GM12878 (cell line): ENCODE measurements at regions not wholly inside any gene's neighbourhood (a gene's known extent, or its start where the extent isn't known, plus 50 kb on each side); places are given as distances from the start of the nearest gene placed in this dataset.

Source experiments
- BACH1 ChIP-seq: fragments of 450-650 bp; IDR thresholded peaks from 2 replicates; pipeline ENCODE4 v1.6.1; 2017; ENCODE audit warnings: mild to moderate bottlenecking, borderline replicate concordance
- CEBPZ ChIP-seq: fragments of 150-350 bp; IDR thresholded peaks from 2 replicates; pipeline ENCODE4 v1.6.1; 2016; ENCODE audit warnings: low read depth, low read length
- CTCF ChIP-seq, 3 experiments: IDR thresholded peaks in 2 of 3; conservative IDR thresholded peaks in 1 of 3; 2 replicates each; pipeline ENCODE4 v1.5.1; 2011; ENCODE audit warnings: low read depth in 3 of 3, low read length in 3 of 3, mild to moderate bottlenecking in 3 of 3, control low read depth in 2 of 3, moderate library complexity in 2 of 3, inconsistent platforms in 1 of 3, mixed read lengths in 1 of 3; ENCODE audit not compliant: control insufficient read depth in 2 of 3, insufficient read depth in 1 of 3; ENCODE audit errors: extremely low read depth in 1 of 3
- EZH2 ChIP-seq: IDR thresholded peaks from 2 replicates; pipeline ENCODE4 v1.6.1; 2012; ENCODE audit warnings: low read depth, mild to moderate bottlenecking, control low read depth, inconsistent platforms, low read length, borderline replicate concordance; ENCODE audit not compliant: control insufficient read depth
- FOS ChIP-seq: IDR thresholded peaks from 3 replicates; pipeline ENCODE4 v1.6.1; 2011; ENCODE audit warnings: borderline replicate concordance; ENCODE audit not compliant: insufficient read length; ENCODE audit errors: extremely low read depth
- FOXM1 ChIP-seq: IDR thresholded peaks from 2 replicates; pipeline ENCODE4 v1.6.1; 2012; ENCODE audit warnings: low read depth, mild to moderate bottlenecking, inconsistent platforms, low read length, moderate library complexity
- HDAC6 ChIP-seq: fragments of 200-600 bp; sonication (generic); IDR thresholded peaks from one replicate; pipeline ENCODE4 v1.8.0; 2017; ENCODE audit warnings: antibody characterized with exemption; ENCODE audit not compliant: unreplicated experiment
- POLR2A ChIP-seq: IDR thresholded peaks from 2 replicates; pipeline ENCODE4 v1.6.1; 2011; ENCODE audit warnings: low read depth, mild to moderate bottlenecking, low read length
- POLR2AphosphoS5 ChIP-seq: IDR thresholded peaks from 2 replicates; pipeline ENCODE4 v1.6.1; 2011; ENCODE audit warnings: mild to moderate bottlenecking, low read length, inconsistent platforms
- RFX5 ChIP-seq: IDR thresholded peaks from 2 replicates; pipeline ENCODE4 v1.6.1; 2011; ENCODE audit warnings: low read depth, low read length, improper control_type of control experiment
- SPI1 ChIP-seq: IDR thresholded peaks from 2 replicates; pipeline ENCODE4 v1.6.1; 2011; ENCODE audit warnings: low read depth, mild to moderate bottlenecking, low read length, moderate library complexity, borderline replicate concordance; ENCODE audit not compliant: insufficient read depth
- SREBF2 ChIP-seq: IDR thresholded peaks from 2 replicates; pipeline ENCODE4 v1.6.1; 2012; ENCODE audit warnings: mild to moderate bottlenecking, low read length
- TCF7 ChIP-seq: IDR thresholded peaks from 2 replicates; pipeline ENCODE4 v1.6.1; 2014; ENCODE audit warnings: antibody characterized with exemption, borderline replicate concordance
- YBX1 ChIP-seq: fragments of 450-650 bp; IDR thresholded peaks from 2 replicates; pipeline ENCODE4 v1.6.1; 2016; ENCODE audit warnings: antibody characterized with exemption

- TF ChIP-seq RFX5 = no peak
- no peak for TF ChIP-seq YBX1
- no peak for TF ChIP-seq BACH1
- TF ChIP-seq CTCF (IDR thresholded peaks at IDR 0.05 in 2 of 3, conservative IDR thresholded peaks at IDR 0.05 in 1 of 3; ENCODE audit: control insufficient read depth in 2 of 3, extremely low read depth in 1 of 3, insufficient read depth in 1 of 3, low read depth in 3 of 3, low read length in 3 of 3) = no peak
- no peak for TF ChIP-seq HDAC6
- no peak for TF ChIP-seq TCF7
- TF ChIP-seq EZH2 = no peak
- no peak for TF ChIP-seq SPI1
- no peak for TF ChIP-seq FOS
- no peak for TF ChIP-seq POLR2AphosphoS5
- no peak for TF ChIP-seq CEBPZ
- TF ChIP-seq FOXM1 = no peak
- TF ChIP-seq POLR2A = no peak
- TF ChIP-seq SREBF2 = no peak
These were observed 235.6 kb upstream of the HNRNPA3 start for GRCh38 chr2:176976736-176977685.
